T47D (cell line): ENCODE measurements at regions not wholly inside any gene's neighbourhood (a gene's known extent, or its start where the extent isn't known, plus 50 kb on each side); places are given as distances from the start of the nearest gene placed in this dataset.

Source experiments
- DNase-seq, 2 experiments: peaks; one replicate each; pipeline versions ENCODE4 v3.0.0 to v3.0.0-alpha.2; 2011 to 2012; ENCODE audit warnings: low read depth in 1 of 2, low spot score in 1 of 2
- JUND ChIP-seq: IDR thresholded peaks from 2 replicates; pipeline ENCODE4 v1.6.1; 2012; ENCODE audit warnings: low read depth
- in situ Hi-C: cut with HindIII; loops from 2 replicates; pipeline ENCODE4 v1.10.0; 2016; ENCODE audit warnings: low sequenced_read_pairs, low pct_unique_long_range_greater_than_20kb

GRCh38 chr16:86986809-86987487 lies 330.2 kb downstream of the C16orf95 start:
- TF ChIP-seq JUND, result no peak
- in situ Hi-C loops, result no loop called here
- peak in 1 of 2 experiments; percentile 13 for DNase-seq

- no peak for DNase-seq
- in situ Hi-C loops, result no loop called here
- TF ChIP-seq JUND, result no peak
Observed at GRCh38 chr16:86987746-86988670, 329.2 kb downstream of the C16orf95 start.

GRCh38 chr16:86988920-86989696 lies 328.1 kb downstream of the C16orf95 start:
- no peak for TF ChIP-seq JUND
- in situ Hi-C loops, result no loop called here
- DNase-seq, result no peak

- no peak for DNase-seq
- in situ Hi-C loops, result no loop called here
- TF ChIP-seq JUND, result no peak
Observed at GRCh38 chr16:86990451-86990850, 326.7 kb downstream of the C16orf95 start.

- in situ Hi-C loops, result no loop called here
- DNase-seq, result no peak
- TF ChIP-seq JUND, result no peak
Observed at GRCh38 chr16:86991679-86992078, 325.5 kb downstream of the C16orf95 start.

GRCh38 chr16:86992587-86992986 lies 324.6 kb downstream of the C16orf95 start:
- in situ Hi-C loops, result no loop called here
- no peak for TF ChIP-seq JUND
- DNase-seq, result no peak

- TF ChIP-seq JUND, result no peak
- DNase-seq, result no peak
- in situ Hi-C loops, result no loop called here
Observed at GRCh38 chr16:86993426-86994110, 323.6 kb downstream of the C16orf95 start.

- TF ChIP-seq JUND, result no peak
- in situ Hi-C loops, result no loop called here
- no peak for DNase-seq
Observed at GRCh38 chr16:86994215-86994614, 323.0 kb downstream of the C16orf95 start.

- TF ChIP-seq JUND, result no peak
- DNase-seq, result no peak
- in situ Hi-C loops, result no loop called here
Observed at GRCh38 chr16:86994651-86995171, 322.5 kb downstream of the C16orf95 start.

- no peak for DNase-seq
- in situ Hi-C loops, result no loop called here
- TF ChIP-seq JUND, result no peak
Observed at GRCh38 chr16:86995456-86995855, 321.7 kb downstream of the C16orf95 start.

- in situ Hi-C loops, result no loop called here
- no peak for DNase-seq
- no peak for TF ChIP-seq JUND
Observed at GRCh38 chr16:86996081-86996480, 321.1 kb downstream of the C16orf95 start.

GRCh38 chr16:86997058-86997457 lies 320.1 kb downstream of the C16orf95 start:
- no peak for DNase-seq
- no peak for TF ChIP-seq JUND
- in situ Hi-C loops, result no loop called here
